GM12878 (cell line): ENCODE measurements at regions not wholly inside any gene's neighbourhood (a gene's known extent, or its start where the extent isn't known, plus 50 kb on each side); places are given as distances from the start of the nearest gene placed in this dataset.

Experiments
- ATAC-seq: fragments of 200-7000 bp; cut with Tn5 transposase; 3 replicates; pipeline ENCODE4 v1.9.1; 2020; ENCODE audit warnings: mild to moderate bottlenecking, moderate library complexity
- BruUV-seq: library from RNA; stranded (reverse); fragments of 400-500 nt; replicated peaks from 2 replicates; lab custom pipeline; 2021; lab: Mats Ljungman, UMichigan
- CTCF ChIA-PET: fragments of 300-600 bp; sonication (Branson Sonifier 250); formaldehyde crosslinking; extraction: SDS; loops from one replicate; lab custom pipeline; 2021; ENCODE audit warnings: inconsistent platforms; lab: Yijun Ruan, JAX
- POLR2A ChIA-PET: fragments of 350-600 bp; formaldehyde crosslinking; extraction: SDS; loops from one replicate; lab custom pipeline; 2021; ENCODE audit warnings: inconsistent platforms; lab: Charles Lee
- RAD21 ChIA-PET: fragments of 300-600 bp; sonication (Branson Sonifier 250); formaldehyde crosslinking; loops from one replicate; lab custom pipeline; 2023; ENCODE audit warnings: antibody characterized with exemption; ENCODE audit not compliant: unreplicated experiment; lab: Charles Lee
- SMC1A ChIA-PET: fragments of 300-600 bp; sonication (Branson Sonifier 250); formaldehyde crosslinking; loops from one replicate; lab custom pipeline; 2023; ENCODE audit not compliant: unreplicated experiment, uncharacterized antibody; lab: Charles Lee
- DNase-seq: peaks from one replicate; pipeline ENCODE4 v3.0.0-alpha.2; 2011; ENCODE audit warnings: low read depth, low spot score
- FAIRE-seq: peaks from 3 replicates; lab custom pipeline; 2011; peaks lifted over from hg19 to GRCh38; lab: Jason Lieb, UNC
- H2AFZ ChIP-seq: 2 replicates; pipeline ENCODE4 v1.6.0; 2011; ENCODE audit warnings: low read depth, low read length, control low read depth; ENCODE audit not compliant: control insufficient read depth
- H3K27ac ChIP-seq: 2 replicates; pipeline ENCODE4 v1.5.1; 2011; ENCODE audit warnings: control low read depth; ENCODE audit not compliant: control insufficient read depth, insufficient read depth
- H3K27me3 ChIP-seq, 2 experiments: replicated peaks in 1 of 2; 2 replicates each; pipeline versions ENCODE4 v1.6.0 to v1.6.1; 2011; ENCODE audit warnings: low read length in 1 of 2; ENCODE audit not compliant: control insufficient read depth in 2 of 2, insufficient read depth in 2 of 2
- H3K36me3 ChIP-seq, 2 experiments: 2 replicates each; pipeline ENCODE4 v1.5.1; 2011; ENCODE audit warnings: low read length in 1 of 2; ENCODE audit not compliant: control insufficient read depth in 2 of 2, insufficient read depth in 2 of 2
- H3K4me1 ChIP-seq: 2 replicates; pipeline ENCODE4 v1.6.1; 2011; ENCODE audit warnings: mild to moderate bottlenecking, low read length, moderate library complexity, mixed read lengths; ENCODE audit not compliant: control insufficient read depth, insufficient read depth
- H3K4me2 ChIP-seq: 2 replicates; pipeline ENCODE4 v1.6.0; 2011; ENCODE audit warnings: control low read depth; ENCODE audit not compliant: control insufficient read depth, insufficient read depth
- H3K4me3 ChIP-seq: fragments of 200-600 bp; sonication (generic); 2 replicates; pipeline ENCODE4 v1.5.1; 2016
- H3K79me2 ChIP-seq: 2 replicates; pipeline ENCODE4 v1.6.0; 2011; ENCODE audit warnings: low read length; ENCODE audit not compliant: control insufficient read depth, insufficient read depth
- H3K9ac ChIP-seq: 2 replicates; pipeline ENCODE4 v1.8.0; 2011; ENCODE audit warnings: low read length, control low read depth, mixed read lengths; ENCODE audit not compliant: control insufficient read depth, insufficient read depth
- H3K9me3 ChIP-seq: replicated peaks from 3 replicates; pipeline ENCODE4 v1.5.1; 2011; ENCODE audit warnings: mild to moderate bottlenecking, low read length; ENCODE audit not compliant: control insufficient read depth, insufficient read depth
- H4K20me1 ChIP-seq: 2 replicates; pipeline ENCODE4 v1.6.0; 2011; ENCODE audit not compliant: control insufficient read depth, insufficient read depth
- IKZF1 ChIP-seq: fragments of 450-650 bp; conservative IDR thresholded peaks from 2 replicates; pipeline ENCODE4 v1.6.1; 2017; ENCODE audit warnings: antibody characterized with exemption, mild to moderate bottlenecking
- NBN ChIP-seq: fragments of 450-650 bp; IDR thresholded peaks from 2 replicates; pipeline ENCODE4 v1.6.1; 2016
- NR2F1 ChIP-seq: fragments of 450-650 bp; conservative IDR thresholded peaks from 2 replicates; pipeline ENCODE4 v1.6.1; 2017; ENCODE audit warnings: mild to moderate bottlenecking
- SUZ12 ChIP-seq: fragments of 200-600 bp; sonication (generic); IDR thresholded peaks from one replicate; pipeline ENCODE4 v1.6.1; 2018; ENCODE audit warnings: antibody characterized with exemption, mild to moderate bottlenecking; ENCODE audit not compliant: unreplicated experiment
- TBL1XR1 ChIP-seq: IDR thresholded peaks from 2 replicates; pipeline ENCODE4 v1.6.1; 2012; ENCODE audit warnings: low read depth, low read length, improper control_type of control experiment
- WGBS: methylation state at CpG from one replicate; pipeline ENCODE4 v1.1.6; 2016; ENCODE audit warnings: low lambda C conversion rate; ENCODE audit not compliant: insufficient replicate concordance, insufficient coverage; ENCODE audit errors: missing lambda C conversion rate; 5-methylcytosine and 5-hydroxymethylcytosine counted together
- in situ Hi-C: fragments of 300-500 bp; cut with MboI; formaldehyde crosslinking; loops from 9 replicates; pipeline ENCODE4 v1.14.3; 2018; ENCODE audit warnings: mixed read lengths
- intact Hi-C: fragments of 100-400 bp; cut with micrococcal nuclease; formaldehyde crosslinking; loops from one replicate; pipeline ENCODE4 v1.14.2; 2022; ENCODE audit not compliant: unreplicated experiment

- H3K4me3 ChIP-seq: no peak overlapping the region
- no TSS peak for BruUV-seq
- H3K27ac ChIP-seq: no peak overlapping the region
- no peaks in the 10 kb centered on the region for H3K79me2 ChIP-seq
- H4K20me1 ChIP-seq: no peaks in the 10 kb centered on the region
- no peaks in the 10 kb centered on the region for H3K4me1 ChIP-seq
- CTCF ChIA-PET: no interaction called here
- TF ChIP-seq NBN: no peak
- H3K9me3 ChIP-seq: no peaks in the 10 kb centered on the region
- H3K9ac ChIP-seq: no peak overlapping the region
- H2AFZ ChIP-seq: no peak overlapping the region
- no peaks in the 10 kb centered on the region for H3K36me3 ChIP-seq
- H3K27me3 ChIP-seq: no peaks in the 10 kb centered on the region
- ATAC-seq: no peak
- no peak for FAIRE-seq
- DNase-seq: no peak
- RAD21 ChIA-PET: no interaction called here
- in situ Hi-C loops: no loop called here
- POLR2A ChIA-PET: no interaction called here
- intact Hi-C loops: loop anchor here (5.0 kb wide), 1 partner anchor 268 kb away; no protein-coding TSS in a partner anchor
- 67% methylated on average over 7 of the region's 7 CpGs for WGBS
- no peak overlapping the region for H3K4me2 ChIP-seq
- SMC1A ChIA-PET: interaction anchor here (1.3 kb wide), 1 partner anchor 10 kb away, joined by 5 read pairs; no protein-coding TSS in a partner anchor
Measured at GRCh38 chr7:93819699-93820098, 70.9 kb downstream of the TFPI2 start.

- Histone ChIP-seq H3K27ac (no peak overlapping the region), H3K4me1 (no peaks in the 10 kb centered on the region), H3K9me3 (no peaks in the 10 kb centered on the region), H3K27me3 (no peaks in the 10 kb centered on the region), H3K4me3 (no peak overlapping the region), H3K9ac (no peak overlapping the region), H2AFZ (no peak overlapping the region), H4K20me1 (no peaks in the 10 kb centered on the region), H3K79me2 (no peaks in the 10 kb centered on the region), H3K4me2 (no peak overlapping the region), H3K36me3 (no peaks in the 10 kb centered on the region)
- in situ Hi-C loops (no loop called here), intact Hi-C loops (no loop called here)
- ChIA-PET SMC1A (interaction anchor here (1.0 kb wide), 1 partner anchor 470 kb away, joined by 3 read pairs; no protein-coding TSS in a partner anchor), POLR2A (no interaction called here), CTCF (no interaction called here), RAD21 (no interaction called here)
- DNase-seq (no peak), ATAC-seq (no peak), FAIRE-seq (no peak)
- no peak for TF ChIP-seq TBL1XR1
- no peak for TF ChIP-seq SUZ12
- TF ChIP-seq IKZF1: no peak
- no peak for TF ChIP-seq NR2F1
- WGBS: 5% methylated on average over 1 of the region's 1 CpG
- no TSS peak for BruUV-seq
Measured at GRCh38 chr7:93817526-93817925, 73.0 kb downstream of the TFPI2 start.
